PC-3 (cell line): ENCODE measurements at regions not wholly inside any gene's neighbourhood (a gene's known extent, or its start where the extent isn't known, plus 50 kb on each side); places are given as distances from the start of the nearest gene placed in this dataset.

Experiments used
- ATAC-seq: fragments of 200-7000 bp; cut with Tn5 transposase; 2 replicates; pipeline ENCODE4 v1.9.1; 2020; ENCODE audit warnings: mild to moderate bottlenecking, moderate library complexity
- BruUV-seq: library from RNA; stranded (reverse); fragments of 400-500 nt; replicated peaks from 2 replicates; lab custom pipeline; 2021; lab: Mats Ljungman, UMichigan
- CTCF ChIA-PET: fragments of 300-600 bp; sonication (Branson Sonifier 250); formaldehyde crosslinking; loops from one replicate; lab custom pipeline; 2022; ENCODE audit warnings: antibody characterized with exemption; lab: Charles Lee
- POLR2A ChIA-PET: fragments of 300-600 bp; sonication (Branson Sonifier 250); formaldehyde crosslinking; loops from one replicate; lab custom pipeline; 2022; ENCODE audit warnings: antibody characterized with exemption; ENCODE audit not compliant: unreplicated experiment; lab: Charles Lee
- DNase-seq: peaks from one replicate; pipeline ENCODE4 v3.0.0-alpha.2; 2015
- H2AFZ ChIP-seq: fragments of 300-600 bp; sonication (generic); 2 replicates; pipeline ENCODE4 v1.6.0; 2016; ENCODE audit warnings: antibody characterized with exemption, low read length
- H3F3A ChIP-seq: fragments of 300-600 bp; sonication (generic); one replicate; pipeline ENCODE4 v1.6.0; 2017; ENCODE audit warnings: antibody characterized with exemption, low read length, control low read depth, mild to moderate bottlenecking; ENCODE audit not compliant: unreplicated experiment
- H3K27ac ChIP-seq: fragments of 300-600 bp; sonication (generic); 2 replicates; pipeline ENCODE4 v1.5.1; 2016; ENCODE audit warnings: mild to moderate bottlenecking, low read length
- H3K27me3 ChIP-seq: fragments of 300-600 bp; sonication (generic); 2 replicates; pipeline ENCODE4 v1.6.1; 2016; ENCODE audit warnings: low read length, mixed read lengths
- H3K36me3 ChIP-seq: fragments of 300-600 bp; sonication (generic); 2 replicates; pipeline ENCODE4 v1.6.1; 2016; ENCODE audit warnings: low read depth, mixed run types, low read length, mixed read lengths
- H3K4me1 ChIP-seq: fragments of 300-600 bp; sonication (generic); 2 replicates; pipeline ENCODE4 v1.5.1; 2016; ENCODE audit warnings: low read length; ENCODE audit not compliant: insufficient read depth
- H3K4me2 ChIP-seq: fragments of 300-600 bp; sonication (generic); 2 replicates; pipeline ENCODE4 v1.6.0; 2016; ENCODE audit warnings: low read length
- H3K4me3 ChIP-seq: fragments of 300-600 bp; sonication (generic); 2 replicates; pipeline ENCODE4 v1.5.1; 2016; ENCODE audit warnings: mild to moderate bottlenecking, low read length, mixed read lengths
- H3K79me2 ChIP-seq: fragments of 300-600 bp; sonication (generic); 2 replicates; pipeline ENCODE4 v1.6.1; 2017; ENCODE audit warnings: low read length, mixed read lengths
- H3K9ac ChIP-seq: fragments of 300-600 bp; sonication (generic); 2 replicates; pipeline ENCODE4 v1.6.0; 2016; ENCODE audit warnings: mild to moderate bottlenecking, low read length
- H3K9me2 ChIP-seq: fragments of 300-600 bp; sonication (generic); replicated peaks from 2 replicates; pipeline ENCODE4 v1.6.1; 2016; ENCODE audit warnings: mixed run types, low read length, mixed read lengths
- H3K9me3 ChIP-seq: fragments of 300-600 bp; sonication (generic); 2 replicates; pipeline ENCODE4 v1.6.1; 2016; ENCODE audit warnings: low read length, mixed read lengths
- H4K20me1 ChIP-seq: fragments of 300-600 bp; sonication (generic); 2 replicates; pipeline ENCODE4 v1.6.1; 2016; ENCODE audit warnings: low read length, mixed read lengths
- CTCF ChIP-seq: fragments of 300-600 bp; sonication (generic); conservative IDR thresholded peaks from 2 replicates; pipeline ENCODE4 v1.5.1; 2017; ENCODE audit warnings: antibody characterized with exemption, low read depth, mild to moderate bottlenecking, low read length
- EZH2 ChIP-seq: fragments of 300-600 bp; sonication (generic); IDR thresholded peaks from one replicate; pipeline ENCODE4 v1.6.1; 2017; ENCODE audit warnings: antibody characterized with exemption, mild to moderate bottlenecking, low read length; ENCODE audit not compliant: unreplicated experiment
- EZH2phosphoT487 ChIP-seq: fragments of 300-600 bp; sonication (generic); IDR thresholded peaks from 2 replicates; pipeline ENCODE4 v1.6.1; 2018; ENCODE audit warnings: mild to moderate bottlenecking, antibody characterized with exemption, low read length, borderline replicate concordance
- intact Hi-C: fragments of 100-400 bp; cut with micrococcal nuclease; formaldehyde crosslinking; loops from 2 replicates; pipeline ENCODE4 v1.9.0; 2023

GRCh38 chr12:124677552-124678356 is 110.3 kb upstream of the NCOR2 start:
- ChIA-PET CTCF (no interaction called here), POLR2A (no interaction called here)

GRCh38 chr12:124676714-124677462 is 109.5 kb upstream of the NCOR2 start:
- ChIA-PET POLR2A (no interaction called here), CTCF (no interaction called here)
- Histone ChIP-seq H3K4me2 (no peak overlapping the region), H3K36me3 (no peaks in the 10 kb centered on the region), H3K4me1 (peaks cover 24% of the 10 kb centered on the region), H3K27ac (no peak overlapping the region), H3F3A (no peaks in the 10 kb centered on the region), H4K20me1 (no peaks in the 10 kb centered on the region), H3K27me3 (no peaks in the 10 kb centered on the region), H3K4me3 (no peak overlapping the region), H3K79me2 (no peaks in the 10 kb centered on the region), H3K9me2 (no peaks in the 10 kb centered on the region), H3K9me3 (no peaks in the 10 kb centered on the region), H2AFZ (no peak overlapping the region), H3K9ac (no peak overlapping the region)
- TF ChIP-seq EZH2 (no peak), CTCF (no peak), EZH2phosphoT487 (no peak)
- DNase-seq (no peak), ATAC-seq (no peak)
- intact Hi-C loops = no loop called here
- no TSS peak for BruUV-seq

More at GRCh38 chr12:124677552-124678356, 110.3 kb upstream of the NCOR2 start:
- no TSS peak for BruUV-seq
- H3K36me3 ChIP-seq = no peaks in the 10 kb centered on the region
- intact Hi-C loops = no loop called here
- H3K79me2 ChIP-seq = no peaks in the 10 kb centered on the region
- H4K20me1 ChIP-seq = no peaks in the 10 kb centered on the region
- H3K9me2 ChIP-seq = no peaks in the 10 kb centered on the region
- no peak overlapping the region for H3K9ac ChIP-seq
- no peaks in the 10 kb centered on the region for H3K9me3 ChIP-seq
- H3K4me3 ChIP-seq = no peak overlapping the region
- H3K4me1 ChIP-seq = peaks cover 33% of the 10 kb centered on the region
- no peak overlapping the region for H2AFZ ChIP-seq
- H3F3A ChIP-seq = no peaks in the 10 kb centered on the region
- no peak for DNase-seq
- no peak overlapping the region for H3K27ac ChIP-seq
- H3K4me2 ChIP-seq = no peak overlapping the region
- ATAC-seq = no peak
- no peaks in the 10 kb centered on the region for H3K27me3 ChIP-seq
- TF ChIP-seq CTCF = no peak
- no peak for TF ChIP-seq EZH2phosphoT487
- no peak for TF ChIP-seq EZH2
